Mesendoderm (in vitro differentiated cells): ENCODE measurements at regions not wholly inside any gene's neighbourhood (a gene's known extent, or its start where the extent isn't known, plus 50 kb on each side); places are given as distances from the start of the nearest gene placed in this dataset.

Experiments
- DNase-seq: peaks from one replicate; pipeline ENCODE4 v3.0.0; 2013
- H2AK5ac ChIP-seq: 2 replicates; pipeline ENCODE4 v1.6.1; 2013; ENCODE audit warnings: low read length, inconsistent platforms
- H2BK120ac ChIP-seq: 2 replicates; pipeline ENCODE4 v1.6.1; 2013; ENCODE audit warnings: low read depth, mild to moderate bottlenecking, low read length, moderate library complexity, mixed read lengths
- H2BK15ac ChIP-seq: replicated peaks from 2 replicates; pipeline ENCODE4 v1.6.1; 2013; ENCODE audit warnings: low read depth, mild to moderate bottlenecking, moderate library complexity
- H2BK5ac ChIP-seq: 2 replicates; pipeline ENCODE4 v1.6.1; 2013; ENCODE audit warnings: low read length, inconsistent platforms
- H3K18ac ChIP-seq: 2 replicates; pipeline ENCODE4 v1.6.1; 2013; ENCODE audit warnings: mild to moderate bottlenecking, low read length, mixed read lengths
- H3K23ac ChIP-seq: one replicate; pipeline ENCODE4 v1.6.1; 2013; ENCODE audit warnings: low read length
- H3K27ac ChIP-seq: 2 replicates; pipeline ENCODE4 v1.5.1; 2013; ENCODE audit warnings: low read depth, mild to moderate bottlenecking, inconsistent platforms, low read length, moderate library complexity
- H3K27me3 ChIP-seq: 2 replicates; pipeline ENCODE4 v1.6.1; 2013; ENCODE audit warnings: low read length, control low read depth, mild to moderate bottlenecking, inconsistent platforms; ENCODE audit not compliant: insufficient read depth, poor library complexity
- H3K36me3 ChIP-seq: 2 replicates; pipeline ENCODE4 v1.6.1; 2013; ENCODE audit warnings: low read length, inconsistent platforms; ENCODE audit not compliant: control insufficient read depth, insufficient read depth
- H3K4ac ChIP-seq: one replicate; pipeline ENCODE4 v1.6.1; 2013; ENCODE audit warnings: low read depth, mild to moderate bottlenecking, low read length, moderate library complexity
- H3K4me1 ChIP-seq: 2 replicates; pipeline ENCODE4 v1.6.1; 2013; ENCODE audit warnings: low read depth, low read length, inconsistent platforms; ENCODE audit not compliant: control insufficient read depth
- H3K4me2 ChIP-seq: 2 replicates; pipeline ENCODE4 v1.6.1; 2013; ENCODE audit warnings: low read length
- H3K4me3 ChIP-seq: 2 replicates; pipeline ENCODE4 v1.5.1; 2013; ENCODE audit warnings: mild to moderate bottlenecking, low read length
- H3K56ac ChIP-seq: one replicate; pipeline ENCODE4 v1.6.1; 2013; ENCODE audit warnings: low read length
- H3K79me1 ChIP-seq: 2 replicates; pipeline ENCODE4 v1.6.1; 2013; ENCODE audit warnings: low read length, inconsistent platforms
- H3K79me2 ChIP-seq: 2 replicates; pipeline ENCODE4 v1.6.1; 2013; ENCODE audit warnings: mild to moderate bottlenecking, low read length; ENCODE audit not compliant: control insufficient read depth, insufficient read depth
- H3K9ac ChIP-seq: 2 replicates; pipeline ENCODE4 v1.6.1; 2013; ENCODE audit warnings: low read length, inconsistent platforms
- H4K5ac ChIP-seq: one replicate; pipeline ENCODE4 v1.6.1; 2013; ENCODE audit warnings: low read length
- H4K8ac ChIP-seq: one replicate; pipeline ENCODE4 v1.6.1; 2013; ENCODE audit warnings: low read depth, mild to moderate bottlenecking, control low read depth, low read length, moderate library complexity
- WGBS: extraction: QIAGEN DNeasy Blood & Tissue Kit; methylation state at CpG from one replicate; pipeline ENCODE4 v1.1.7; 2013; ENCODE audit warnings: low lambda C conversion rate, missing lambda C conversion rate; ENCODE audit not compliant: insufficient coverage; ENCODE audit errors: extremely low coverage; 5-methylcytosine and 5-hydroxymethylcytosine counted together

- H3K79me1 ChIP-seq: no peaks in the 10 kb centered on the region
Observed at GRCh38 chr15:36284911-36285310, 294.5 kb upstream of the CDIN1 start.

GRCh38 chr15:36291501-36291900 lies 287.9 kb upstream of the CDIN1 start:
- Histone ChIP-seq H2BK5ac (no peak overlapping the region), H3K9ac (no peak overlapping the region), H3K36me3 (no peaks in the 10 kb centered on the region), H3K79me1 (no peaks in the 10 kb centered on the region), H3K4me3 (no peak overlapping the region), H3K18ac (no peak overlapping the region), H4K5ac (no peak overlapping the region), H3K23ac (no peak overlapping the region), H3K4me2 (no peak overlapping the region), H3K27me3 (no peaks in the 10 kb centered on the region), H3K4ac (no peak overlapping the region), H2AK5ac (no peak overlapping the region), H3K79me2 (no peaks in the 10 kb centered on the region), H4K8ac (no peak overlapping the region), H3K56ac (no peak overlapping the region), H3K4me1 (no peaks in the 10 kb centered on the region), H3K27ac (no peak overlapping the region), H2BK15ac (no peak overlapping the region), H2BK120ac (no peak overlapping the region)
- no CpG with 5 or more reads among the region's 3 CpGs for WGBS
- DNase-seq: no peak

More at GRCh38 chr15:36284911-36285310, 294.5 kb upstream of the CDIN1 start:
- Histone ChIP-seq H3K36me3 (no peaks in the 10 kb centered on the region), H3K27me3 (no peaks in the 10 kb centered on the region), H3K4me3 (no peak overlapping the region), H3K4me2 (no peak overlapping the region), H2AK5ac (no peak overlapping the region), H3K4me1 (no peaks in the 10 kb centered on the region), H4K5ac (no peak overlapping the region), H3K27ac (no peak overlapping the region), H3K56ac (no peak overlapping the region), H3K79me2 (no peaks in the 10 kb centered on the region), H3K9ac (no peak overlapping the region), H4K8ac (no peak overlapping the region), H3K23ac (no peak overlapping the region), H3K18ac (no peak overlapping the region), H2BK5ac (no peak overlapping the region), H2BK120ac (no peak overlapping the region), H3K4ac (no peak overlapping the region), H2BK15ac (no peak overlapping the region)
- DNase-seq: no peak

- Histone ChIP-seq H3K4ac (no peak overlapping the region), H4K5ac (no peak overlapping the region), H3K27me3 (no peaks in the 10 kb centered on the region), H3K23ac (no peak overlapping the region), H4K8ac (no peak overlapping the region), H3K9ac (no peak overlapping the region), H3K79me2 (no peaks in the 10 kb centered on the region), H3K4me2 (no peak overlapping the region), H3K27ac (no peak overlapping the region), H3K56ac (no peak overlapping the region), H2BK120ac (no peak overlapping the region), H3K18ac (no peak overlapping the region), H2AK5ac (no peak overlapping the region), H2BK15ac (no peak overlapping the region), H3K36me3 (no peaks in the 10 kb centered on the region), H3K4me3 (no peak overlapping the region), H3K79me1 (no peaks in the 10 kb centered on the region), H3K4me1 (no peaks in the 10 kb centered on the region), H2BK5ac (no peak overlapping the region)
- no CpG with 5 or more reads among the region's 1 CpG for WGBS
- peak; percentile 26 for DNase-seq
Observed at GRCh38 chr15:36294359-36294758, 285.1 kb upstream of the CDIN1 start.

GRCh38 chr15:36301947-36302346 lies 277.5 kb upstream of the CDIN1 start:
- no peaks in the 10 kb centered on the region for H3K79me2 ChIP-seq
- H3K23ac ChIP-seq: no peak overlapping the region
- H2BK5ac ChIP-seq: no peak overlapping the region
- H4K8ac ChIP-seq: no peak overlapping the region
- H3K4me3 ChIP-seq: no peak overlapping the region
- no peak overlapping the region for H4K5ac ChIP-seq
- DNase-seq: no peak
- no peak overlapping the region for H2BK15ac ChIP-seq
- WGBS: no CpG with 5 or more reads among the region's 5 CpGs
- no peak overlapping the region for H2AK5ac ChIP-seq
- H3K18ac ChIP-seq: no peak overlapping the region
- no peaks in the 10 kb centered on the region for H3K27me3 ChIP-seq
- H2BK120ac ChIP-seq: no peak overlapping the region
- H3K4me2 ChIP-seq: no peak overlapping the region
- H3K4me1 ChIP-seq: no peaks in the 10 kb centered on the region
- H3K36me3 ChIP-seq: no peaks in the 10 kb centered on the region
- H3K79me1 ChIP-seq: no peaks in the 10 kb centered on the region
- H3K56ac ChIP-seq: no peak overlapping the region
- H3K27ac ChIP-seq: no peak overlapping the region
- H3K9ac ChIP-seq: no peak overlapping the region
- no peak overlapping the region for H3K4ac ChIP-seq

- Histone ChIP-seq H3K9ac (no peak overlapping the region), H3K4ac (no peak overlapping the region), H3K4me1 (no peaks in the 10 kb centered on the region), H3K4me2 (no peak overlapping the region), H4K5ac (no peak overlapping the region), H2BK120ac (no peak overlapping the region), H3K27ac (no peak overlapping the region), H3K23ac (no peak overlapping the region), H3K18ac (no peak overlapping the region), H3K27me3 (no peaks in the 10 kb centered on the region), H3K36me3 (no peaks in the 10 kb centered on the region), H3K79me1 (no peaks in the 10 kb centered on the region), H2AK5ac (no peak overlapping the region), H2BK5ac (no peak overlapping the region), H3K79me2 (no peaks in the 10 kb centered on the region), H3K4me3 (no peak overlapping the region), H3K56ac (no peak overlapping the region), H2BK15ac (no peak overlapping the region), H4K8ac (no peak overlapping the region)
- no peak for DNase-seq
- no CpG with 5 or more reads among the region's 1 CpG for WGBS
Observed at GRCh38 chr15:36313021-36313420, 266.4 kb upstream of the CDIN1 start.

GRCh38 chr15:36313736-36314280 lies 265.6 kb upstream of the CDIN1 start:
- Histone ChIP-seq H3K4ac (no peak overlapping the region), H3K9ac (no peak overlapping the region), H3K36me3 (no peaks in the 10 kb centered on the region), H2BK5ac (no peak overlapping the region), H3K27ac (no peak overlapping the region), H3K56ac (no peak overlapping the region), H3K27me3 (no peaks in the 10 kb centered on the region), H3K4me2 (no peak overlapping the region), H4K5ac (no peak overlapping the region), H2BK120ac (no peak overlapping the region), H4K8ac (no peak overlapping the region), H3K79me2 (no peaks in the 10 kb centered on the region), H2AK5ac (no peak overlapping the region), H3K4me3 (no peak overlapping the region), H3K4me1 (no peaks in the 10 kb centered on the region), H3K79me1 (no peaks in the 10 kb centered on the region), H3K23ac (no peak overlapping the region), H3K18ac (no peak overlapping the region), H2BK15ac (no peak overlapping the region)
- no CpG with 5 or more reads among the region's 2 CpGs for WGBS
- peak; percentile 2 for DNase-seq
